K562 (cell line): ENCODE measurements at regions not wholly inside any gene's neighbourhood (a gene's known extent, or its start where the extent isn't known, plus 50 kb on each side); places are given as distances from the start of the nearest gene placed in this dataset.

Experiments
- PHTF2 ChIP-seq: fragments of 250-450 bp; sonication (Bioruptor Pico); IDR thresholded peaks from 2 replicates; pipeline ENCODE4 v1.5.0; 2021; ENCODE audit warnings: mild to moderate bottlenecking
- ZKSCAN8 ChIP-seq: fragments of 200-800 bp; sonication (Bioruptor generic); IDR thresholded peaks from 2 replicates; pipeline ENCODE4 v1.6.1; 2016; ENCODE audit warnings: missing genetic modification characterization, missing compliant biosample characterization
- TF ChIP-seq, protein P1 (sequence below): fragments of 200-800 bp; sonication (Bioruptor generic); IDR thresholded peaks from 2 replicates; pipeline ENCODE4 v1.6.1; 2016; ENCODE audit warnings: missing genetic modification characterization, missing compliant biosample characterization
- TF ChIP-seq, protein P2 (sequence below): sonication (generic); formaldehyde crosslinking; IDR thresholded peaks from 2 replicates; pipeline ENCODE4 v1.9.0; 2022; ENCODE audit warnings: mild to moderate bottlenecking, missing genetic modification reagents
- TF ChIP-seq, protein P3 (sequence below): IDR thresholded peaks from 2 replicates; pipeline ENCODE4 v1.6.1; 2012; ENCODE audit warnings: low read depth, low read length, improper control_type of control experiment, borderline replicate concordance

DNA sequence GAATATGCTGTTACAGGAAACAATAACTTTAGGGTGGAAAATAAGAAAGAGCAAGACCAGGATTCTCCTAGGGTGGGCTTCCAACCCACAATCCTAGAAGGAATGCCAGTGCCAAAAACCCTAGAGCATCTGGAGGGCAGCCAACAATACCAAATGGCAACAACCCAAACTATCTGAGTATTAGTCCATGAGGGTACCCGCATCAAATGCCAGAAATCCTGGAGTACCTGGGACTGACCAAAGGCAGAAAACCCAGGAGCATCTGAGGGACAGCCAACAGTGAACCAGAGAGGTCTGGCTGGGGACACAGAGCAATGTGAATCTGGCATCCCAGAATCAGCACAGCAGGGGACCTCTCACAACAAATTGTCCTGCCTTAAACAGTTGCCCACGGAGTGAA, 126.3 kb downstream of the SCG2 start (continued):
- TF ChIP-seq, protein P1, sequence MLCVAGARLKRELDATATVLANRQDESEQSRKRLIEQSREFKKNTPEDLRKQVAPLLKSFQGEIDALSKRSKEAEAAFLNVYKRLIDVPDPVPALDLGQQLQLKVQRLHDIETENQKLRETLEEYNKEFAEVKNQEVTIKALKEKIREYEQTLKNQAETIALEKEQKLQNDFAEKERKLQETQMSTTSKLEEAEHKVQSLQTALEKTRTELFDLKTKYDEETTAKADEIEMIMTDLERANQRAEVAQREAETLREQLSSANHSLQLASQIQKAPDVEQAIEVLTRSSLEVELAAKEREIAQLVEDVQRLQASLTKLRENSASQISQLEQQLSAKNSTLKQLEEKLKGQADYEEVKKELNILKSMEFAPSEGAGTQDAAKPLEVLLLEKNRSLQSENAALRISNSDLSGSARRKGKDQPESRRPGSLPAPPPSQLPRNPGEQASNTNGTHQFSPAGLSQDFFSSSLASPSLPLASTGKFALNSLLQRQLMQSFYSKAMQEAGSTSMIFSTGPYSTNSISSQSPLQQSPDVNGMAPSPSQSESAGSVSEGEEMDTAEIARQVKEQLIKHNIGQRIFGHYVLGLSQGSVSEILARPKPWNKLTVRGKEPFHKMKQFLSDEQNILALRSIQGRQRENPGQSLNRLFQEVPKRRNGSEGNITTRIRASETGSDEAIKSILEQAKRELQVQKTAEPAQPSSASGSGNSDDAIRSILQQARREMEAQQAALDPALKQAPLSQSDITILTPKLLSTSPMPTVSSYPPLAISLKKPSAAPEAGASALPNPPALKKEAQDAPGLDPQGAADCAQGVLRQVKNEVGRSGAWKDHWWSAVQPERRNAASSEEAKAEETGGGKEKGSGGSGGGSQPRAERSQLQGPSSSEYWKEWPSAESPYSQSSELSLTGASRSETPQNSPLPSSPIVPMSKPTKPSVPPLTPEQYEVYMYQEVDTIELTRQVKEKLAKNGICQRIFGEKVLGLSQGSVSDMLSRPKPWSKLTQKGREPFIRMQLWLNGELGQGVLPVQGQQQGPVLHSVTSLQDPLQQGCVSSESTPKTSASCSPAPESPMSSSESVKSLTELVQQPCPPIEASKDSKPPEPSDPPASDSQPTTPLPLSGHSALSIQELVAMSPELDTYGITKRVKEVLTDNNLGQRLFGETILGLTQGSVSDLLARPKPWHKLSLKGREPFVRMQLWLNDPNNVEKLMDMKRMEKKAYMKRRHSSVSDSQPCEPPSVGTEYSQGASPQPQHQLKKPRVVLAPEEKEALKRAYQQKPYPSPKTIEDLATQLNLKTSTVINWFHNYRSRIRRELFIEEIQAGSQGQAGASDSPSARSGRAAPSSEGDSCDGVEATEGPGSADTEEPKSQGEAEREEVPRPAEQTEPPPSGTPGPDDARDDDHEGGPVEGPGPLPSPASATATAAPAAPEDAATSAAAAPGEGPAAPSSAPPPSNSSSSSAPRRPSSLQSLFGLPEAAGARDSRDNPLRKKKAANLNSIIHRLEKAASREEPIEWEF: no peak
- TF ChIP-seq, protein P2, sequence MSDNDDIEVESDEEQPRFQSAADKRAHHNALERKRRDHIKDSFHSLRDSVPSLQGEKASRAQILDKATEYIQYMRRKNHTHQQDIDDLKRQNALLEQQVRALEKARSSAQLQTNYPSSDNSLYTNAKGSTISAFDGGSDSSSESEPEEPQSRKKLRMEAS (CRISPR knock-in tag): no peak
- TF ChIP-seq, protein P3, sequence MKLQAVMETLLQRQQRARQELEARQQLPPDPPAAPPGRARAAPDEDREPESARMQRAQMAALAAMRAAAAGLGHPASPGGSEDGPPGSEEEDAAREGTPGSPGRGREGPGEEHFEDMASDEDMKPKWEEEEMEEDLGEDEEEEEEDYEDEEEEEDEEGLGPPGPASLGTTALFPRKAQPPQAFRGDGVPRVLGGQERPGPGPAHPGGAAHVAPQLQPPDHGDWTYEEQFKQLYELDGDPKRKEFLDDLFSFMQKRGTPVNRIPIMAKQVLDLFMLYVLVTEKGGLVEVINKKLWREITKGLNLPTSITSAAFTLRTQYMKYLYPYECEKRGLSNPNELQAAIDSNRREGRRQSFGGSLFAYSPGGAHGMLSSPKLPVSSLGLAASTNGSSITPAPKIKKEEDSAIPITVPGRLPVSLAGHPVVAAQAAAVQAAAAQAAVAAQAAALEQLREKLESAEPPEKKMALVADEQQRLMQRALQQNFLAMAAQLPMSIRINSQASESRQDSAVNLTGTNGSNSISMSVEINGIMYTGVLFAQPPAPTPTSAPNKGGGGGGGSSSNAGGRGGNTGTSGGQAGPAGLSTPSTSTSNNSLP: no peak
- TF ChIP-seq PHTF2 (CRISPR knock-in tag) (no peak), ZKSCAN8 (CRISPR knock-in tag) (no peak)
